ENCODE measurements at regions not wholly inside any gene's neighbourhood (a gene's known extent, or its start where the extent isn't known, plus 50 kb on each side); places are given as distances from the start of the nearest gene placed in this dataset.

DNA sequence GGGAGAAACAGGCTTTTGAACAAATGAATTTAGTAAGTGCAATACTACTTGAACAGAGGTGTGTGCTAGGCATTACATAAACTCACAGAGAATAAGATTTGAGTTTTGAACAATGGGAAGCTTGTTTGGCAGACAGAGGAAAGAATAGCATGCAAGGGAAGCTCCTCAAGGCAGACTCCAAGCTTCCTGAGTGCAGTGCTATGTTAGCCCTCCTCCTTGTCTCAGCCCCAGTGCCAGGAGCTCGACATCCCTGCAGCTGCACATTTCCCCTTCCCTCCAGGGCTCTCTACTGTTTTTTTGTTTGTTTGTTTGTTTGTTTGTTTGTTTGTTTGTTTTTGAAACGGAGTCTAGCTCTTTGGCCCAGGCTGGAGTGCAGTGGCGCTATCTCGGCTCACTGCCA is 237.5 kb downstream of the IPMK start:
- ATAC-seq (no peak), DNase-seq (no peak)
- WGBS, 3 donors = 76 to 85% (median 81%) methylated on average over 4 of the region's 4 CpGs
- intact Hi-C loops (cut with DNase I) = no loop called here
- Histone ChIP-seq H3K4me3 (no peak overlapping the region), H3K27me3 (ENCODE audit: insufficient read depth in 3 of 3, low read length in 2 of 3) (no peaks in the 10 kb centered on the region), H3K9me3 (no peaks in the 10 kb centered on the region), H3K4me1 (no peaks in the 10 kb centered on the region), H3K36me3 (ENCODE audit: insufficient read depth in 1 of 2, low read depth in 1 of 2) (no peaks in the 10 kb centered on the region), H3K27ac (no peak overlapping the region)
- TF ChIP-seq, protein P1, sequence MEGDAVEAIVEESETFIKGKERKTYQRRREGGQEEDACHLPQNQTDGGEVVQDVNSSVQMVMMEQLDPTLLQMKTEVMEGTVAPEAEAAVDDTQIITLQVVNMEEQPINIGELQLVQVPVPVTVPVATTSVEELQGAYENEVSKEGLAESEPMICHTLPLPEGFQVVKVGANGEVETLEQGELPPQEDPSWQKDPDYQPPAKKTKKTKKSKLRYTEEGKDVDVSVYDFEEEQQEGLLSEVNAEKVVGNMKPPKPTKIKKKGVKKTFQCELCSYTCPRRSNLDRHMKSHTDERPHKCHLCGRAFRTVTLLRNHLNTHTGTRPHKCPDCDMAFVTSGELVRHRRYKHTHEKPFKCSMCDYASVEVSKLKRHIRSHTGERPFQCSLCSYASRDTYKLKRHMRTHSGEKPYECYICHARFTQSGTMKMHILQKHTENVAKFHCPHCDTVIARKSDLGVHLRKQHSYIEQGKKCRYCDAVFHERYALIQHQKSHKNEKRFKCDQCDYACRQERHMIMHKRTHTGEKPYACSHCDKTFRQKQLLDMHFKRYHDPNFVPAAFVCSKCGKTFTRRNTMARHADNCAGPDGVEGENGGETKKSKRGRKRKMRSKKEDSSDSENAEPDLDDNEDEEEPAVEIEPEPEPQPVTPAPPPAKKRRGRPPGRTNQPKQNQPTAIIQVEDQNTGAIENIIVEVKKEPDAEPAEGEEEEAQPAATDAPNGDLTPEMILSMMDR (IDR thresholded peaks at IDR 0.05) = no peak

DNA sequence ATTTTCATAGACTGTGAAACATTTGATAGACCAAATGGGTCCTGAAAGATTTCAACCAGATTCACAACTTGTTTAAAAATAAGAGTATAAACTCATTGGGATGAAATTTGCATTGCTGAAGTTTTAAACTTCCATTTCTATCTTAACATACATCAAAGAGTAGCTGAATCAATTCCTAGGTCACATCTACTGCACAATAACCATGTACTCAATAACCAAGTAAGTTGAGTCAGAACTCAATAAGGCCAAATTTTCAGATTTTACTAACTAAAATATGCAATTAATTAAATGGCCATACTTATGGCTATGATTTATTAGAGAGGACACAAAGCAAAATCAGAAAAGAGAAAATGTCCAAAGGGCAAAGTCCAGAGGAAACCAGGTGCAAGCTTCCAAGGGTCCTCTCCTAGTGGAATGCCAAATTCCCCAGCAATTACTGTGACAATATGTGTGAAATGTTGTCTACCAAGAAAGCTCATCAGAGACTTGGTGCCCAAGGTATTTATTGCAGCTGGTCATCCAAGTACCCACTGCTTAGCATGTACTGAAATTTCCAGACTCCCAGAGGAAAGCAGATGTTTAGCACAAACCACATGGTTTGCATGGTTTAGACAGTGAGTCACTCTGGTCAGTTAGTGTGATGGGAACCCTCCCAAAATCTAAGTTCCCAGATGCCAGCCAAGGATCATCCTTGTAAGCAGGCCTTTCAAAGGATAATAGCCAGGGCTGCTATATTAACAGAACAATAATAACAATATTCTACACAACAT is 238.9 kb downstream of the IPMK start:
- no peaks in the 10 kb centered on the region for H3K9me3 ChIP-seq
- TF ChIP-seq, protein P1 (IDR thresholded peaks at IDR 0.05) = no peak
- H3K27ac ChIP-seq = no peak overlapping the region
- no peaks in the 10 kb centered on the region for H3K36me3 ChIP-seq (ENCODE audit: insufficient read depth in 1 of 2, low read depth in 1 of 2)
- intact Hi-C loops (cut with DNase I) = no loop called here
- H3K4me1 ChIP-seq = no peaks in the 10 kb centered on the region
- no peaks in the 10 kb centered on the region for H3K27me3 ChIP-seq (ENCODE audit: insufficient read depth in 3 of 3, low read length in 2 of 3)
- DNase-seq = no peak
- ATAC-seq = no peak
- no peak overlapping the region for H3K4me3 ChIP-seq

DNA sequence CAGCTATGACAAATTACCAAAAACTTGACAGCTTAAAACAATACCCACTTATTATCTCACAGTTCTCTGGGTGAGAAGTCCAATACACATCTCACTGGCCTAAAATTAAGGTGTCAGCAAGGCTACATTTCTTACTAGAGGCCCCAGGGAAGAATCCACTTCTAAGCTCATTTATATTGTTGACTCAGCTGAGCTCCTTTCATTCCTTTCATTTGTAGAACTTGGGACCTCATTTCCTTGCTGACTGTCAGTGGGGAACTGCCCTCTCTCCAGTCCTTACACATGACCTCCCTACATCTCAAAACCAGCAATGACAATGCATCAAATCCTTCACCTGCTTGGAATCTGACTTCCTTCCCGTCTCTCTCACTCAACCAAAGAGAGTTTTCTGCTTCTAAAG is 240.3 kb downstream of the IPMK start:
- no peaks in the 10 kb centered on the region for H3K36me3 ChIP-seq (ENCODE audit: insufficient read depth in 1 of 2, low read depth in 1 of 2)
- H3K4me3 ChIP-seq = no peak overlapping the region
- DNase-seq = no peak
- intact Hi-C loops (cut with DNase I) = no loop called here
- ATAC-seq = no peak
- TF ChIP-seq, protein P1 (IDR thresholded peaks at IDR 0.05) = no peak
- no peaks in the 10 kb centered on the region for H3K27me3 ChIP-seq (ENCODE audit: insufficient read depth in 3 of 3, low read length in 2 of 3)
- H3K4me1 ChIP-seq = no peaks in the 10 kb centered on the region
- 54 to 70% (median 65%) methylated on average over 1 of the region's 1 CpG for WGBS, 3 donors
- no peaks in the 10 kb centered on the region for H3K9me3 ChIP-seq
- H3K27ac ChIP-seq = no peak overlapping the region

DNA sequence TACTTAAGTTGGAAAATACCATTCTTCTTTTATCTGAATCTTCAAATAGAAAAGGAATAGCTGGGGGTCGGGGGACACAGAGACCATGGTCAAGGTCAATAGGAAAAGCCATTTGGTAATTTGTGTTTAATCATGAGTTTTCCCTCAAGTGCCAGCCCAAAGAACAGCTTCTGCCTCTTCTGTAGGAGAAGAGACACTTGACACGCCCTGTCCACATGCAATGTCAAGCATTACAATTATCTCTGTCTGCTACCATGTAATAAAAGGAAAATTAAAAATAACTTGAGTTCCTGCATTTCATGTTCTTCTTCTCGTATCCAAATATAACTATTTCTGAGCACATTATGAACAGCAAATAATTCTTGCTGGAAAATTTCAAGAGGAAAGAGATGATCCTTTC is 241.7 kb downstream of the IPMK start:
- H3K27ac ChIP-seq = no peak overlapping the region
- intact Hi-C loops (cut with DNase I) = no loop called here
- 44 to 55% (median 50%) methylated on average over 3 of the region's 3 CpGs for WGBS, 3 donors

More for the DNA sequence above, 241.7 kb downstream of the IPMK start:
- no peak for ATAC-seq
- no peaks in the 10 kb centered on the region for H3K36me3 ChIP-seq (ENCODE audit: insufficient read depth in 1 of 2, low read depth in 1 of 2)
- DNase-seq = no peak
- TF ChIP-seq, protein P1 (IDR thresholded peaks at IDR 0.05) = no peak
- no peaks in the 10 kb centered on the region for H3K9me3 ChIP-seq
- no peaks in the 10 kb centered on the region for H3K4me1 ChIP-seq
- no peaks in the 10 kb centered on the region for H3K27me3 ChIP-seq (ENCODE audit: insufficient read depth in 3 of 3, low read length in 2 of 3)
- no peak overlapping the region for H3K4me3 ChIP-seq
